Spleen (tissue), 11 donors: ENCODE measurements at regions not wholly inside any gene's neighbourhood (a gene's known extent, or its start where the extent isn't known, plus 50 kb on each side); places are given as distances from the start of the nearest gene placed in this dataset.

ENCODE experiments used
- DNase-seq: peaks from one replicate; pipeline ENCODE4 v3.0.0-alpha.2; 2020
- H3K27ac ChIP-seq, 8 donors: fragments of 200-600 bp; sonication (generic) in 7 of 8; 1 replicate in 4 of 8; 2 replicates in 4 of 8; pipeline versions ENCODE4 v1.5.0 to v1.8.0; 2016 to 2021; ENCODE audit warnings: inconsistent platforms in 4 of 8, mild to moderate bottlenecking in 4 of 8, moderate library complexity in 1 of 8
- H3K27me3 ChIP-seq, 7 donors: fragments of 200-600 bp; sonication (generic) in 6 of 7; replicated peaks in 1 of 7; 1 replicate in 4 of 7; 2 replicates in 3 of 7; pipeline versions ENCODE4 v1.5.0 to v1.8.0; 2016 to 2021; ENCODE audit warnings: inconsistent platforms in 3 of 7, mild to moderate bottlenecking in 1 of 7
- H3K36me3 ChIP-seq, 6 donors: fragments of 200-600 bp; sonication (generic) in 5 of 6; 1 replicate in 4 of 6; 2 replicates in 2 of 6; pipeline versions ENCODE4 v1.5.0 to v1.8.0; 2016 to 2021; ENCODE audit warnings: inconsistent platforms in 2 of 6
- H3K4me1 ChIP-seq, 6 donors: fragments of 200-600 bp; sonication (generic) in 5 of 6; 1 replicate in 3 of 6; 2 replicates in 3 of 6; pipeline versions ENCODE4 v1.5.0 to v1.8.0; 2016 to 2021; ENCODE audit warnings: inconsistent platforms in 3 of 6
- H3K4me3 ChIP-seq, 8 donors: fragments of 200-600 bp; sonication (generic) in 7 of 8; 1 replicate in 4 of 8; 2 replicates in 4 of 8; pipeline versions ENCODE4 v1.5.0 to v1.8.0; 2016 to 2021; ENCODE audit warnings: inconsistent platforms in 4 of 8, mild to moderate bottlenecking in 4 of 8, moderate library complexity in 2 of 8
- H3K9me3 ChIP-seq, 8 donors: fragments of 200-600 bp; sonication (generic) in 7 of 8; 1 replicate in 4 of 8; 2 replicates in 4 of 8; pipeline versions ENCODE4 v1.5.0 to v1.8.0; 2016 to 2021; ENCODE audit warnings: inconsistent platforms in 4 of 8
- POLR2A ChIP-seq, 3 donors: fragments of 450-650 bp; IDR thresholded peaks; one replicate each; pipeline ENCODE4 v1.5.1; 2017; ENCODE audit warnings: antibody characterized with exemption in 3 of 3, mild to moderate bottlenecking in 1 of 3
- POLR2AphosphoS5 ChIP-seq, 3 donors: sonication (generic); formaldehyde crosslinking; IDR thresholded peaks; one replicate each; pipeline ENCODE4 v1.5.1; 2017; ENCODE audit warnings: antibody characterized with exemption in 3 of 3
- WGBS, 5 donors: extraction: QIAGEN DNeasy Blood & Tissue Kit in 3 of 5; methylation state at CpG; one replicate each; pipeline versions ENCODE4 v1.1.5 to v1.1.7; 2013 to 2018; 5-methylcytosine and 5-hydroxymethylcytosine counted together
- intact Hi-C: fragments of 100-400 bp; cut with DNase I; formaldehyde crosslinking; loops from one replicate; pipeline ENCODE4 v1.15.0; 2023; ENCODE audit warnings: low total_unique reads
- TF ChIP-seq, protein P1 (sequence below), 11 experiments: fragments of 200-600 bp in 7 of 11; fragments of 450-650 bp in 4 of 11; sonication (generic) in 4 of 11; IDR thresholded peaks in 8 of 11; conservative IDR thresholded peaks in 3 of 11; 1 replicate in 7 of 11; 2 replicates in 4 of 11; pipeline versions ENCODE4 v1.4.0 to v1.8.0; 2016 to 2021; ENCODE audit warnings: antibody characterized with exemption in 11 of 11, inconsistent platforms in 4 of 11, mild to moderate bottlenecking in 1 of 11
- donor health status: healthy with polysubstance abuse.
- donor health status: DM: no; HTN: no; CAD: no; lungs with moderate emphysema.
- donor health status: DM: no; HTN: no; CAD: no.
- donor health status: Bipolar disorder and iron deficiency.
- donor health status: healthy.
- donor health status: DM: no; HTN: no; CAD: no.
- donor health status: DM: yes; HTN: yes; CAD: no.

DNA sequence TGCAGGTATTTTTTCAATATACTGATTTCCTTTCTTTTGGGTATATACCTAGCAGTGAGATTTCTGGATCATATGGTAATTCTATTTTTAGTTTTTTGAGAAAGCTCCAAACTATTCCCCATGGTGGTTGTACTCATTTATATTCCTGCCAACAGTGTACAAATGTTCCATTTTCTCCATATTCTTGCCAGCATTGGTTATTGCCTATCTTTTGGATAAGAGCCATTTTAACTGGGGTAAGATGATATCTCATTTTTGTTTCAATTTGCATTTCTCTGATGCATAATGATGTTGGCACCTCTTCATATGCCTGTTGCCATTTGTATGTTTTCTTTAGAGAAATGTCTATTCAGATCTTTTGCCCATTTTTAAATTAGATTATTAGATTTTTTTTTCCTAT lies 85.6 kb upstream of the FST start:
- intact Hi-C loops: no loop called here
- Histone ChIP-seq H3K27ac (no peak overlapping the region), H3K4me3 (no peak overlapping the region), H3K9me3 (peaks cover 0 to 12% (median 2%) of the 10 kb centered on the region in 8 donors), H3K27me3 (peaks cover 0 to 6% (median 0%) of the 10 kb centered on the region in 7 donors), H3K36me3 (no peaks in the 10 kb centered on the region), H3K4me1 (no peaks in the 10 kb centered on the region)
- DNase-seq: no peak
- TF ChIP-seq POLR2AphosphoS5 (IDR thresholded peaks at IDR 0.05) (no peak), POLR2A (IDR thresholded peaks at IDR 0.05) (no peak)
- TF ChIP-seq, protein P1, sequence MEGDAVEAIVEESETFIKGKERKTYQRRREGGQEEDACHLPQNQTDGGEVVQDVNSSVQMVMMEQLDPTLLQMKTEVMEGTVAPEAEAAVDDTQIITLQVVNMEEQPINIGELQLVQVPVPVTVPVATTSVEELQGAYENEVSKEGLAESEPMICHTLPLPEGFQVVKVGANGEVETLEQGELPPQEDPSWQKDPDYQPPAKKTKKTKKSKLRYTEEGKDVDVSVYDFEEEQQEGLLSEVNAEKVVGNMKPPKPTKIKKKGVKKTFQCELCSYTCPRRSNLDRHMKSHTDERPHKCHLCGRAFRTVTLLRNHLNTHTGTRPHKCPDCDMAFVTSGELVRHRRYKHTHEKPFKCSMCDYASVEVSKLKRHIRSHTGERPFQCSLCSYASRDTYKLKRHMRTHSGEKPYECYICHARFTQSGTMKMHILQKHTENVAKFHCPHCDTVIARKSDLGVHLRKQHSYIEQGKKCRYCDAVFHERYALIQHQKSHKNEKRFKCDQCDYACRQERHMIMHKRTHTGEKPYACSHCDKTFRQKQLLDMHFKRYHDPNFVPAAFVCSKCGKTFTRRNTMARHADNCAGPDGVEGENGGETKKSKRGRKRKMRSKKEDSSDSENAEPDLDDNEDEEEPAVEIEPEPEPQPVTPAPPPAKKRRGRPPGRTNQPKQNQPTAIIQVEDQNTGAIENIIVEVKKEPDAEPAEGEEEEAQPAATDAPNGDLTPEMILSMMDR (IDR thresholded peaks at IDR 0.05 in 8 of 11, conservative IDR thresholded peaks at IDR 0.05 in 3 of 11): no peak

DNA sequence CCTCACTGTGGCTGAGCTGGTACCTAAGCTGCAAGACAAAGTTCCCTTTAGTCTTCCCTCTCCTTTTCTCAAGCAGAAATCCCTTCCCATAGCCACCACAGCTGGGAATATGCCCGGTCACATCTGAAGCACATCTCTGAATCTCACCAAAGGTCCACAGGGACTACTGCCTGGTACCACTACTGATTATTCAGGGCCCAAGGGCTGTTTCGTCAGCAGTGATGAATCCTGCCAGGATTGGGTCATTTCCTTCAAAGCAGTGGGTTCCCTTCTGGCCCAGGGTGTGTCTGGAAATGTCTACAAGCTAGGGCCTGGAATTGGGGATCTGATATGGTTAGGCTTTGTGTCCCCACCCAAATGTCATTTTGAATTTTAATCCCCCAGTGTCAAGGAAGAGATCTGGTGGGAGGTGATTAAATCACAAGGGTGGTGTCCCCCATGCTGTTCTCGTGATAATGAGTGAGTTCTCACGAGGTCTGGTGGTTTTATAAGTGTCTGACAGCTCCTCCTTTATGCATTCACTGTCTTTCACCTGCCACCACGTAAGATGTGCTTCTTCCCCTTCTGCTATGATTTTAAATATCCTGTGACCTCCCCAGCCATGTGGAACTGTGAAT lies 83.2 kb upstream of the FST start:
- 62 to 74% (median 70%) methylated on average over 5 of the region's 5 CpGs for WGBS, 5 donors
- Histone ChIP-seq H3K36me3 (no peaks in the 10 kb centered on the region), H3K27me3 (peaks cover 0 to 6% (median 0%) of the 10 kb centered on the region in 7 donors), H3K4me3 (no peak overlapping the region), H3K9me3 (no peaks in the 10 kb centered on the region), H3K4me1 (no peaks in the 10 kb centered on the region), H3K27ac (no peak overlapping the region)
- no peak for DNase-seq
- TF ChIP-seq, protein P1 (IDR thresholded peaks at IDR 0.05 in 8 of 11, conservative IDR thresholded peaks at IDR 0.05 in 3 of 11): no peak
- TF ChIP-seq POLR2A (IDR thresholded peaks at IDR 0.05): no peak
- no peak for TF ChIP-seq POLR2AphosphoS5 (IDR thresholded peaks at IDR 0.05)
- intact Hi-C loops: no loop called here

DNA sequence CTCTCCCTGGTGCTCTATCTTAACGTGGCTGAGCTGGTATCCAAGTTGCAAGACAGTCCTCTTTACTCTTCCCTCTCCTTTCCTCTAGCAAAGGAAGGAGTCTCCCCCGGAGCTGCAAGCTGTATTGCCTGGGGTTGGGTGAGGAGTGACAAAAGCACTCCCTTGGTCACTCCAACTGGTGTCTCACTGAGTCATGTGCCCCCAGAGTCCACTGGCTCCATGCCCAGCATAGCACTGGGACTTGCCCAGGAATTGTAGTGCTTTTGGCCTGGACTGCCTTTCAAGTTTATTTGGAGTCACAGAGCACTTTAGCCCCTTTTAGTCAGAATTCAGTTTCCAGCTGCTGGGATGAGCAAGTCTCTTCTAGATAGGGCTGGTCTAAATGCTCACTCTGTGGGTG lies 82.6 kb upstream of the FST start:
- WGBS, 5 donors: 28 to 70% (median 59%) methylated on average over 2 of the region's 2 CpGs
- intact Hi-C loops: no loop called here
- no peak for DNase-seq

DNA sequence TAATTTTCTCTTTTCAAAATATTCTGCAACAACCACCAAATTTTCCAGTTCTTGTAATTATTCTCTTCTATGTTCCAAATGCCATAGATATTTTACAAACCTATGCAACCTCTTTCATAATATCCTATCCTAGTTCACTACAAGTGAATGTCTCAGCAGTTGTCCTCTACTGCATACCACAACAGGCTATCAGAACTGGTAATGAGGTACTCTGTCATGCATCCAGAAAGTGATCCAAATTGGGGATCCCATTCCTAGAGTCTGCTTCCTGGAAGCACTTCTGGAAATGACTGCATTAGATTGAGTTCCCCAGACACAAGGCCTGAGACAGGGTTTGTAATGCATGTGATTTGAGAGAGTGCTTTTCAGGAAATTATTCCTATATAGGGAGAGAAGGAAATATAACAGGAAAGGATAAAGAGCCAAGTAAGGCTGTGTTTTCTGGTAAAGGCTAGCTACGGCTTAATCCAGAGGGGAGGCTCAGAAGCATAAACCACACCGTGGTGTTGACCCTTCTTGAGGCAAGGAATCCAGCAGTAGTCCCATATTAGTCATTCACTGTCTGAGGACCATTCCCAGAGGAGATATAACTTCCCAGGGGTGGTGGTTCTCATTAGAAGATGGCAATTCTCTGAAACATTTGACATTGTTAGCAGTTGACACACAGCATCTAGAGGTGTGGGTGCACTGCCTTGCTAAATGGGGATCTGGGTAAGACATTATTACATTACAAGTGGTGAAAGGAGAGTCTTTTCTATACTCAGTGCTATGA lies 80.3 kb upstream of the FST start:
- H3K4me1 ChIP-seq: no peaks in the 10 kb centered on the region
- H3K36me3 ChIP-seq: no peaks in the 10 kb centered on the region
- DNase-seq: no peak
- peaks cover 0 to 6% (median 0%) of the 10 kb centered on the region in 7 donors for H3K27me3 ChIP-seq
- intact Hi-C loops: no loop called here
- H3K27ac ChIP-seq: no peak overlapping the region
- TF ChIP-seq, protein P1 (IDR thresholded peaks at IDR 0.05 in 8 of 11, conservative IDR thresholded peaks at IDR 0.05 in 3 of 11): no peak
- TF ChIP-seq POLR2AphosphoS5 (IDR thresholded peaks at IDR 0.05) (no peak), POLR2A (IDR thresholded peaks at IDR 0.05) (no peak)
- 68 to 84% (median 78%) methylated on average over 2 of the region's 2 CpGs for WGBS, 5 donors
- no peaks in the 10 kb centered on the region for H3K9me3 ChIP-seq
- no peak overlapping the region for H3K4me3 ChIP-seq

More for the DNA sequence above, 82.6 kb upstream of the FST start:
- no peaks in the 10 kb centered on the region for H3K4me1 ChIP-seq
- no peaks in the 10 kb centered on the region for H3K9me3 ChIP-seq
- H3K36me3 ChIP-seq: no peaks in the 10 kb centered on the region
- no peak overlapping the region for H3K4me3 ChIP-seq
- no peak overlapping the region for H3K27ac ChIP-seq
- TF ChIP-seq, protein P1 (IDR thresholded peaks at IDR 0.05 in 8 of 11, conservative IDR thresholded peaks at IDR 0.05 in 3 of 11): no peak
- TF ChIP-seq POLR2AphosphoS5 (IDR thresholded peaks at IDR 0.05) (no peak), POLR2A (IDR thresholded peaks at IDR 0.05) (no peak)
- H3K27me3 ChIP-seq: peaks cover 0 to 6% (median 0%) of the 10 kb centered on the region in 7 donors
